T follicular helper cell (primary cell): ENCODE measurements at regions not wholly inside any gene's neighbourhood (a gene's known extent, or its start where the extent isn't known, plus 50 kb on each side); places are given as distances from the start of the nearest gene placed in this dataset.
"Not testable (repeated sequence)": the region's sequence is repeated elsewhere in the genome, so short reads cannot be mapped to it uniquely, and the experiment has no call there.

Experiments used
- DNase-seq: peaks from one replicate; pipeline ENCODE4 v3.0.0-alpha.2; 2020; ENCODE audit warnings: low read depth

GRCh38 chr6:14389776-14390175, 272.2 kb downstream of the CD83 start:
- not testable (repeated sequence) for DNase-seq

- DNase-seq: no peak
Observed at GRCh38 chr6:14390805-14391204, 273.2 kb downstream of the CD83 start.

- no peak for DNase-seq
Observed at GRCh38 chr6:14393910-14394309, 276.3 kb downstream of the CD83 start.

GRCh38 chr6:14396392-14396791, 278.8 kb downstream of the CD83 start:
- DNase-seq: no peak

- DNase-seq: no peak
Observed at GRCh38 chr6:14396826-14397517, 279.4 kb downstream of the CD83 start.

- DNase-seq: no peak
Observed at GRCh38 chr6:14397518-14397901, 279.9 kb downstream of the CD83 start.

- no peak for DNase-seq
Observed at GRCh38 chr6:14398953-14399352, 281.4 kb downstream of the CD83 start.

GRCh38 chr6:14399635-14400034, 282.1 kb downstream of the CD83 start:
- no peak for DNase-seq

- no peak for DNase-seq
Observed at GRCh38 chr6:14401246-14401645, 283.7 kb downstream of the CD83 start.

GRCh38 chr6:14406614-14407331, 289.2 kb downstream of the CD83 start:
- DNase-seq: no peak

- no peak for DNase-seq
Observed at GRCh38 chr6:14408446-14408845, 290.9 kb downstream of the CD83 start.

- no peak for DNase-seq
Observed at GRCh38 chr6:14412026-14412425, 294.5 kb downstream of the CD83 start.

- DNase-seq: no peak
Observed at GRCh38 chr6:14415452-14415851, 297.9 kb downstream of the CD83 start.

- no peak for DNase-seq
Observed at GRCh38 chr6:14417377-14417776, 299.8 kb downstream of the CD83 start.

- not testable (repeated sequence) for DNase-seq
Observed at GRCh38 chr6:14419224-14419623, 301.7 kb downstream of the CD83 start.

GRCh38 chr6:14422061-14422460, 304.5 kb downstream of the CD83 start:
- DNase-seq: no peak

- no peak for DNase-seq
Observed at GRCh38 chr6:14422917-14423316, 305.3 kb downstream of the CD83 start.

- no peak for DNase-seq
Observed at GRCh38 chr6:14423330-14423729, 305.8 kb downstream of the CD83 start.

GRCh38 chr6:14423955-14424354, 306.4 kb downstream of the CD83 start:
- DNase-seq: no peak

- no peak for DNase-seq
Observed at GRCh38 chr6:14425805-14426204, 308.2 kb downstream of the CD83 start.

GRCh38 chr6:14426281-14426680, 308.7 kb downstream of the CD83 start:
- DNase-seq: no peak

- no peak for DNase-seq
Observed at GRCh38 chr6:14428269-14428668, 310.7 kb downstream of the CD83 start.

- DNase-seq: no peak
Observed at GRCh38 chr6:14429396-14429795, 311.8 kb downstream of the CD83 start.

GRCh38 chr6:14430218-14430617, 312.6 kb downstream of the CD83 start:
- no peak for DNase-seq
